ENCODE measurements at regions not wholly inside any gene's neighbourhood (a gene's known extent, or its start where the extent isn't known, plus 50 kb on each side); places are given as distances from the start of the nearest gene placed in this dataset.

- TF ChIP-seq CTCF (IDR thresholded peaks at IDR 0.05; ENCODE audit: insufficient read depth, low read depth, low read length) (no peak), EZH2 (IDR thresholded peaks at IDR 0.05; ENCODE audit: insufficient read depth, low read length) (no peak)
These were observed 469.0 kb downstream of the CDH9 start for GRCh38 chr5:26569241-26569928.

Measured in astrocyte (in vitro differentiated cells and primary cell).